Karpas-422 (cell line): ENCODE measurements at regions not wholly inside any gene's neighbourhood (a gene's known extent, or its start where the extent isn't known, plus 50 kb on each side); places are given as distances from the start of the nearest gene placed in this dataset.

Experiments used
- DNase-seq: peaks from one replicate; pipeline ENCODE4 v3.0.0-alpha.2; 2015
- H2AFZ ChIP-seq: fragments of 200-600 bp; sonication (generic); 2 replicates; pipeline ENCODE4 v1.6.1; 2014; ENCODE audit warnings: antibody characterized with exemption, low read length, mixed read lengths
- H3K27ac ChIP-seq: fragments of 200-600 bp; sonication (generic); 2 replicates; pipeline ENCODE4 v1.5.1; 2014; ENCODE audit warnings: mild to moderate bottlenecking, low read length, moderate library complexity
- H3K27me3 ChIP-seq: fragments of 200-600 bp; sonication (generic); 2 replicates; pipeline ENCODE4 v1.6.1; 2014; ENCODE audit warnings: low read length, mixed read lengths
- H3K36me3 ChIP-seq: fragments of 200-600 bp; sonication (generic); 2 replicates; pipeline ENCODE4 v1.6.1; 2014; ENCODE audit warnings: low read length, mixed read lengths; ENCODE audit not compliant: insufficient read depth
- H3K4me1 ChIP-seq: fragments of 200-600 bp; sonication (generic); 2 replicates; pipeline ENCODE4 v1.6.1; 2014; ENCODE audit warnings: mild to moderate bottlenecking, low read length, mixed read lengths
- H3K4me2 ChIP-seq: fragments of 200-600 bp; sonication (generic); 2 replicates; pipeline ENCODE4 v1.6.1; 2014; ENCODE audit warnings: low read length, low read depth, mild to moderate bottlenecking; ENCODE audit not compliant: poor library complexity, severe bottlenecking
- H3K4me3 ChIP-seq: fragments of 200-600 bp; sonication (generic); 2 replicates; pipeline ENCODE4 v1.5.1; 2014; ENCODE audit warnings: mild to moderate bottlenecking, antibody characterized with exemption, low read length, mixed read lengths
- H3K79me2 ChIP-seq: fragments of 200-600 bp; sonication (generic); 2 replicates; pipeline ENCODE4 v1.6.1; 2014; ENCODE audit warnings: mild to moderate bottlenecking, low read length, mixed read lengths
- H3K9ac ChIP-seq: fragments of 200-600 bp; sonication (generic); 2 replicates; pipeline ENCODE4 v1.6.0; 2014; ENCODE audit warnings: low read length
- H3K9me2 ChIP-seq: fragments of 200-600 bp; sonication (generic), shearing (Covaris generic); replicated peaks from 2 replicates; pipeline ENCODE4 v1.6.0; 2014; ENCODE audit warnings: mild to moderate bottlenecking, low read length, moderate library complexity; ENCODE audit not compliant: insufficient read depth
- H3K9me3 ChIP-seq: fragments of 300-700, 200-600 bp; sonication (generic); 2 replicates; pipeline ENCODE4 v1.6.1; 2014; ENCODE audit warnings: low read length, mixed read lengths
- H4K20me1 ChIP-seq: fragments of 200-600 bp; sonication (generic); 2 replicates; pipeline ENCODE4 v1.6.1; 2014; ENCODE audit warnings: mild to moderate bottlenecking, antibody characterized with exemption, low read length, low read depth; ENCODE audit not compliant: insufficient read depth

DNA sequence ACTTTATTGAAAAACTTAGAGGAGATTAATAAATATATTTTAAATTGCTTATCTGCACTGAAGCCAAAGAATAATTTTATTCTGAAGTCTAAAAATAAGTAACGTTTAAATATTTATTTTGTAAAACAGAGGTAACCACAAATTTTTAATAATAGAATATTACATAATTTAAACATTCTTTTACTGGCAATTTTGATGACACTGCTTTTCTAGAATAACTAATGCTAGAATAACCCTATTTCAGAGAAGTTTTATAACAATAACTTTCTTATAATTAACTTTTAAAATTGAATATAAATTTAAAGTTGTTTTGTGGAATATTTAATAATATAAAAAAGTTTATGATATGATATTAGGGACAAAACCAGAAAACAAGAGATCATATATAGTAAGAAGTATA lies 409.6 kb upstream of the KCNMB2 start:
- H3K4me1 ChIP-seq: no peaks in the 10 kb centered on the region
- no peaks in the 10 kb centered on the region for H3K79me2 ChIP-seq
- no peaks in the 10 kb centered on the region for H4K20me1 ChIP-seq
- H3K27me3 ChIP-seq: no peaks in the 10 kb centered on the region
- no peak overlapping the region for H3K27ac ChIP-seq
- H3K9me2 ChIP-seq: no peaks in the 10 kb centered on the region
- no peak overlapping the region for H3K4me2 ChIP-seq
- no peak overlapping the region for H2AFZ ChIP-seq
- no peak overlapping the region for H3K9ac ChIP-seq
- no peak for DNase-seq
- H3K36me3 ChIP-seq: no peaks in the 10 kb centered on the region
- no peak overlapping the region for H3K4me3 ChIP-seq
- H3K9me3 ChIP-seq: no peaks in the 10 kb centered on the region; the same call in 1 of the 2 replicates

- H3K9me3 ChIP-seq: no peaks in the 10 kb centered on the region; the same call in 1 of the 2 replicates
- H3K36me3 ChIP-seq: no peaks in the 10 kb centered on the region
- no peaks in the 10 kb centered on the region for H3K79me2 ChIP-seq
- no peaks in the 10 kb centered on the region for H3K9me2 ChIP-seq
- H3K4me3 ChIP-seq: no peak overlapping the region
- no peak overlapping the region for H3K4me2 ChIP-seq
- no peak overlapping the region for H3K27ac ChIP-seq
- DNase-seq: no peak
- no peak overlapping the region for H2AFZ ChIP-seq
- H3K9ac ChIP-seq: no peak overlapping the region
- H4K20me1 ChIP-seq: no peaks in the 10 kb centered on the region
- no peaks in the 10 kb centered on the region for H3K27me3 ChIP-seq
- H3K4me1 ChIP-seq: no peaks in the 10 kb centered on the region
These were observed 409.0 kb upstream of the KCNMB2 start for GRCh38 chr3:178127221-178127620.

DNA sequence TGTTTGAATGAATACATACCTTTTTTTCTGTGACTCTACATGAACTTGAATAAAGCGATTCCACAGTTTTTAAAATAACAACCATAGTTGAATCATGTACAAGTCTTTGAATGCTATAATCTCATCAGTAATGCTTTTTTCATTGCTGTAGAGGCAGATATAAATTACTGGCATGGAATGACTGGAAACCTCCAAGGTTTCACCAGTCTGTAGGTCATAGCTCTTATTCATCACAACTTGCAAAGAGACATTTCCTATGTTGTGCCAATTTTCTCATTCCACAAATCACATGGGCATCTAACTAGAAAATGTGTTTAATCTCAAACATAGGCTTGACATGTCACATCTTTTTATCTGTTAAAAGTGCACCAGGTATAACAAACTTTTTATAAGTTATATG lies 407.1 kb upstream of the KCNMB2 start:
- Histone ChIP-seq H3K9ac (no peak overlapping the region), H3K9me2 (no peaks in the 10 kb centered on the region), H3K4me3 (no peak overlapping the region), H3K36me3 (no peaks in the 10 kb centered on the region), H3K27me3 (no peaks in the 10 kb centered on the region), H3K27ac (no peak overlapping the region), H4K20me1 (no peaks in the 10 kb centered on the region), H3K9me3 (no peaks in the 10 kb centered on the region; the same call in 1 of the 2 replicates), H3K4me1 (no peaks in the 10 kb centered on the region), H3K4me2 (no peak overlapping the region), H3K79me2 (no peaks in the 10 kb centered on the region), H2AFZ (no peak overlapping the region)
- no peak for DNase-seq

- Histone ChIP-seq H3K9me3 (no peaks in the 10 kb centered on the region; the same call in 1 of the 2 replicates), H3K4me2 (no peak overlapping the region), H3K9ac (no peak overlapping the region), H3K4me1 (no peaks in the 10 kb centered on the region), H3K27me3 (no peaks in the 10 kb centered on the region), H3K27ac (no peak overlapping the region), H3K4me3 (no peak overlapping the region), H4K20me1 (no peaks in the 10 kb centered on the region), H3K79me2 (no peaks in the 10 kb centered on the region), H2AFZ (no peak overlapping the region), H3K9me2 (no peaks in the 10 kb centered on the region), H3K36me3 (no peaks in the 10 kb centered on the region)
- DNase-seq: no peak
These were observed 404.4 kb upstream of the KCNMB2 start for GRCh38 chr3:178131801-178132200.

DNA sequence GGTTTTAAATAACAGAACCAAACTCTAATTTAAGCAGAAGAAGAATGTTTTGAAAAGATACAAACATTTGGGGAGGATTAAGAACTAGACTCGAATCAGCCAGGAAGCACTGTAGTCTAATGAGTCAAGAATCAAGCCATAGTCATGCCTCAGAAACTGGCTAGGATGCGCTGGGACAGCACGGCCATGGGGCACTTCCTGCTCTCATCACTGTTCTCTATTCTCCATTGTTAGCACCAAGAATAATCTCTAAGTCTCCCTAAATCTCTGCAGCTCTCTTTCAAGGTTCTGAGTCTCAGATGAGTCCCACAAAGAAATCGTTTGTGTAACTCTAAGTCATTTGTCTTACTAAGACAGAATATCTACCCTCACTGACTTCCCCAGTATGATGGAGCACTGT lies 399.0 kb upstream of the KCNMB2 start:
- no peak for DNase-seq
- no peaks in the 10 kb centered on the region for H3K36me3 ChIP-seq
- no peaks in the 10 kb centered on the region for H3K9me2 ChIP-seq
- no peaks in the 10 kb centered on the region for H3K79me2 ChIP-seq
- H3K4me1 ChIP-seq: no peaks in the 10 kb centered on the region
- H2AFZ ChIP-seq: no peak overlapping the region
- no peak overlapping the region for H3K27ac ChIP-seq
- no peaks in the 10 kb centered on the region for H3K27me3 ChIP-seq
- H3K9me3 ChIP-seq: no peaks in the 10 kb centered on the region; the same call in 1 of the 2 replicates
- H3K9ac ChIP-seq: no peak overlapping the region
- H3K4me3 ChIP-seq: no peak overlapping the region
- no peak overlapping the region for H3K4me2 ChIP-seq
- no peaks in the 10 kb centered on the region for H4K20me1 ChIP-seq

DNA sequence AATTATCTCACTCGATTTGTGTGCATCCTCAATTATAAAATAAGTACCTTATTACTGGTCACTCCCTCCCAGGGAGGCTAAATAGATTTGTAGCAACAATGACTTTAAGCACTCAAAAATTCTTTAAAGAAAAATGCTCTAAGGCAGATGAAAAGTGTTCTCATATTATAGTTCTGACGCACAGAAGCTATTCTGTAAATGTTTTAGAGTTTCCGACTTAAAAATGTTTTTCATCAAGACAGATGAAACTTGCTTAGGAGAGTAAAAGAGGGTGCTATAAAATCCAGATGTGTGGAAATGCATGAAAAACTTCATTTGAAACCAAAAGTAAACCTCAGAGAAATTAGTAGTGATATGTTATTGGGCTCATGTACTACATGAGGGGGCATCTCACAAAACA lies 398.4 kb upstream of the KCNMB2 start:
- no peaks in the 10 kb centered on the region for H3K79me2 ChIP-seq
- H3K36me3 ChIP-seq: no peaks in the 10 kb centered on the region
- DNase-seq: no peak
- no peak overlapping the region for H2AFZ ChIP-seq
- no peak overlapping the region for H3K4me3 ChIP-seq
- H3K4me1 ChIP-seq: no peaks in the 10 kb centered on the region
- no peak overlapping the region for H3K27ac ChIP-seq
- H3K4me2 ChIP-seq: no peak overlapping the region
- no peaks in the 10 kb centered on the region for H3K9me2 ChIP-seq
- no peak overlapping the region for H3K9ac ChIP-seq
- H3K27me3 ChIP-seq: no peaks in the 10 kb centered on the region
- no peaks in the 10 kb centered on the region for H4K20me1 ChIP-seq
- no peaks in the 10 kb centered on the region; the same call in 1 of the 2 replicates for H3K9me3 ChIP-seq

DNA sequence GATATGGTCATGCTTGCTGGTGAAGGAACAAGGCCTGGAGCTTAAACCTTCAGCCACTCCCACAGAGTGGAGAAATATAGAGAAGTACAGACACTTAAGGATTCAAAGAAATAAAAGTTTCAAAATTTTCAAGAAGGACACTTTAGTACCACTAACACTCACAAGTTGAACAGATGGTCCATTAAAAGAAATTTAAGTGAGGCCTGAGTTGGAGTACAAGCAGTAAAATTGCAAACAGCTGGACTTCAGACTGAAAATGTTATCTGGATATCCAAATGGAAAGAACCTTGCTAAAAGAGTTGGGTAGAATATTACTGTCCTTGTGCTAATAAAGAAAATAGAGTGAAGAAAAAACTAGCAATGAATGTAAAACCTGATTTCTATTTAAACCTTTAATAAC lies 397.1 kb upstream of the KCNMB2 start:
- Histone ChIP-seq H2AFZ (no peak overlapping the region), H4K20me1 (no peaks in the 10 kb centered on the region), H3K27ac (no peak overlapping the region), H3K9me3 (no peaks in the 10 kb centered on the region; the same call in 1 of the 2 replicates), H3K79me2 (no peaks in the 10 kb centered on the region), H3K9ac (no peak overlapping the region), H3K36me3 (no peaks in the 10 kb centered on the region), H3K9me2 (no peaks in the 10 kb centered on the region), H3K4me2 (no peak overlapping the region), H3K4me1 (no peaks in the 10 kb centered on the region), H3K27me3 (no peaks in the 10 kb centered on the region), H3K4me3 (no peak overlapping the region)
- DNase-seq: no peak

DNA sequence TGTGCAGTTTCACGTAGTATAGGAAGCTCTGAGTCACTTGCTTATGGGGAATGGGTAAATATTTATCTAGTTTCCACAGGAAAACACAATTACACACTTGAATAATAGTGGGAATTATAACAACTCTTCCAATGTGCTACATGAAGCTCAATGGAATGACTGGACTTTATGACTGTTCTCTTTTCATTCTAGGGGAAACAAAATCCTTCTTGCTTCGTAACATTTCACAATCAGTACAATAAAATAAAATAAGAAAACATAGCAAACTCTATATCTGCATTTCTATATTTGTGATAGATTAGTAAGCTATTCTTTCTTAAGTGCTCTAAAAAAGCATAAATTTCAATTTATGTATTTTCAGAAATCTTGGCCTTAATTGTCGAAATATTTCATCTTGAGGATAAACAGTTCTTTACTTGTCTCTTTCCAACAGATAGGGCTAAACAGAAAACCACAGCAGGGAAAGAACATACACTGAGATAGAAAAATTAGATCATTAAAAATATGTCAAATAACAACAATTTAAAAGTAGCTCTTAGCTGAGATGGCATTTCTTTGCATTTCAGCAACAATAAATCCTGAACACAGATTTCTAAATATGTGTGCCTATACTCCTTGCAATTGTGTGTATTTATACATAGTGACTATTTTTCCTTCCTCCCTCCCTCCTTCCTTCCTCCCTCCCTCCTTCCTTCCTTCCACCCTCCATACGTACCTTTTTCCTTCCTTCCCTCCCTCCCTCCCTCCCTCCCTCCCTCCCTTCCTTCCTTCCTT lies 395.5 kb upstream of the KCNMB2 start:
- Histone ChIP-seq H3K4me1 (no peaks in the 10 kb centered on the region), H2AFZ (no peak overlapping the region), H3K36me3 (no peaks in the 10 kb centered on the region), H3K4me3 (no peak overlapping the region), H3K9me2 (no peaks in the 10 kb centered on the region), H3K27me3 (no peaks in the 10 kb centered on the region), H3K9me3 (no peaks in the 10 kb centered on the region; the same call in 1 of the 2 replicates), H4K20me1 (no peaks in the 10 kb centered on the region), H3K27ac (no peak overlapping the region), H3K79me2 (no peaks in the 10 kb centered on the region), H3K4me2 (no peak overlapping the region), H3K9ac (no peak overlapping the region)
- DNase-seq: no peak
